Upper lobe of right lung (tissue), 1 donor: ENCODE measurements at regions not wholly inside any gene's neighbourhood (a gene's known extent, or its start where the extent isn't known, plus 50 kb on each side); places are given as distances from the start of the nearest gene placed in this dataset.

ENCODE experiments used
- ATAC-seq: fragments of 200-7000 bp; cut with Tn5 transposase; one replicate; pipeline ENCODE4 v1.9.1; 2020; ENCODE audit warnings: mild to moderate bottlenecking, moderate library complexity
- DNase-seq: peaks from one replicate; pipeline ENCODE4 v3.0.0-alpha.2; 2020
- H3K27ac ChIP-seq: fragments of 200-600 bp; one replicate; pipeline ENCODE4 v1.8.0; 2022
- H3K27me3 ChIP-seq: fragments of 200-600 bp; one replicate; pipeline ENCODE4 v1.8.0; 2022; ENCODE audit warnings: mild to moderate bottlenecking
- H3K36me3 ChIP-seq: fragments of 200-600 bp; one replicate; pipeline ENCODE4 v1.8.0; 2022
- H3K4me1 ChIP-seq: fragments of 200-600 bp; one replicate; pipeline ENCODE4 v1.8.0; 2022
- H3K4me3 ChIP-seq: fragments of 200-600 bp; one replicate; pipeline ENCODE4 v1.8.0; 2022; ENCODE audit warnings: mild to moderate bottlenecking
- H3K9me3 ChIP-seq: fragments of 200-600 bp; one replicate; pipeline ENCODE4 v1.8.0; 2022
- CTCF ChIP-seq: fragments of 200-600 bp; IDR thresholded peaks from one replicate; pipeline ENCODE4 v1.8.0; 2022; ENCODE audit warnings: antibody characterized with exemption
- intact Hi-C: fragments of 100-400 bp; cut with DNase I; formaldehyde crosslinking; loops from one replicate; pipeline ENCODE4 v1.11.0; 2022
- donor health status: DM: no; HTN: yes; CAD: no; lungs with severe emphysema.

GRCh38 chr7:156224833-156225225 lies 412.6 kb upstream of the SHH start:
- H3K4me3 ChIP-seq = no peak overlapping the region
- intact Hi-C loops = no loop called here
- no peaks in the 10 kb centered on the region for H3K27me3 ChIP-seq
- no peaks in the 10 kb centered on the region for H3K36me3 ChIP-seq
- H3K9me3 ChIP-seq = no peaks in the 10 kb centered on the region
- ATAC-seq (no peak), DNase-seq (no peak)
- no peak overlapping the region for H3K27ac ChIP-seq
- no peaks in the 10 kb centered on the region for H3K4me1 ChIP-seq
- no peak for TF ChIP-seq CTCF

- no peak for DNase-seq
Observed at GRCh38 chr7:156223935-156224832, 411.9 kb upstream of the SHH start.

GRCh38 chr7:156222611-156223010 lies 410.3 kb upstream of the SHH start:
- Histone ChIP-seq H3K4me3 (no peak overlapping the region), H3K9me3 (no peaks in the 10 kb centered on the region), H3K27ac (no peak overlapping the region), H3K4me1 (no peaks in the 10 kb centered on the region), H3K27me3 (no peaks in the 10 kb centered on the region), H3K36me3 (no peaks in the 10 kb centered on the region)
- TF ChIP-seq CTCF = no peak
- DNase-seq = no peak
- ATAC-seq = no peak
- intact Hi-C loops = no loop called here

More at GRCh38 chr7:156223935-156224832, 411.9 kb upstream of the SHH start:
- Histone ChIP-seq H3K4me1 (no peaks in the 10 kb centered on the region), H3K9me3 (no peaks in the 10 kb centered on the region), H3K4me3 (no peak overlapping the region), H3K36me3 (no peaks in the 10 kb centered on the region), H3K27me3 (no peaks in the 10 kb centered on the region), H3K27ac (no peak overlapping the region)
- ATAC-seq = no peak
- intact Hi-C loops = no loop called here
- TF ChIP-seq CTCF = no peak

GRCh38 chr7:156222151-156222550 lies 409.9 kb upstream of the SHH start:
- no peak for TF ChIP-seq CTCF
- ATAC-seq = no peak
- no peak for DNase-seq
- Histone ChIP-seq H3K27me3 (no peaks in the 10 kb centered on the region), H3K9me3 (no peaks in the 10 kb centered on the region), H3K4me3 (no peak overlapping the region), H3K27ac (no peak overlapping the region), H3K36me3 (no peaks in the 10 kb centered on the region), H3K4me1 (no peaks in the 10 kb centered on the region)
- intact Hi-C loops = no loop called here

GRCh38 chr7:156220701-156221100 lies 408.4 kb upstream of the SHH start:
- no peak overlapping the region for H3K4me3 ChIP-seq
- H3K9me3 ChIP-seq = no peaks in the 10 kb centered on the region
- no peak overlapping the region for H3K27ac ChIP-seq
- no peaks in the 10 kb centered on the region for H3K36me3 ChIP-seq
- intact Hi-C loops = no loop called here
- no peak for TF ChIP-seq CTCF
- H3K4me1 ChIP-seq = no peaks in the 10 kb centered on the region
- ATAC-seq (no peak), DNase-seq (no peak)
- H3K27me3 ChIP-seq = no peaks in the 10 kb centered on the region
